Mammary epithelial cell (primary cell): ENCODE measurements at regions not wholly inside any gene's neighbourhood (a gene's known extent, or its start where the extent isn't known, plus 50 kb on each side); places are given as distances from the start of the nearest gene placed in this dataset.

Source experiments
- CTCF ChIP-seq, 2 donors: IDR thresholded peaks in 1 of 2; conservative IDR thresholded peaks in 1 of 2; 2 replicates each; pipeline ENCODE4 v1.5.1; 2011 to 2012; ENCODE audit warnings: inconsistent platforms in 2 of 2, low read length in 2 of 2, mild to moderate bottlenecking in 2 of 2, control low read depth in 1 of 2, low read depth in 1 of 2; ENCODE audit not compliant: insufficient read depth in 1 of 2; ENCODE audit errors: extremely low read depth in 1 of 2
- EZH2 ChIP-seq: IDR thresholded peaks from 2 replicates; pipeline ENCODE4 v1.6.1; 2012; ENCODE audit warnings: low read length, inconsistent platforms, borderline replicate concordance

- TF ChIP-seq CTCF (conservative IDR thresholded peaks at IDR 0.05 in 1 of 2, IDR thresholded peaks at IDR 0.05 in 1 of 2; ENCODE audit: extremely low read depth in 1 of 2, insufficient read depth in 1 of 2, low read depth in 1 of 2, low read length in 2 of 2) (no peak), EZH2 (no peak)
These were observed 576.1 kb downstream of the LRRC70 start for GRCh38 chr5:63154476-63155309.
